Effector CD8-positive, alpha-beta T cell (primary cell): ENCODE measurements at regions not wholly inside any gene's neighbourhood (a gene's known extent, or its start where the extent isn't known, plus 50 kb on each side); places are given as distances from the start of the nearest gene placed in this dataset.

Experiments used
- DNase-seq: peaks from one replicate; lab custom pipeline; 2025; lab: John Stamatoyannopoulos, UW

DNA sequence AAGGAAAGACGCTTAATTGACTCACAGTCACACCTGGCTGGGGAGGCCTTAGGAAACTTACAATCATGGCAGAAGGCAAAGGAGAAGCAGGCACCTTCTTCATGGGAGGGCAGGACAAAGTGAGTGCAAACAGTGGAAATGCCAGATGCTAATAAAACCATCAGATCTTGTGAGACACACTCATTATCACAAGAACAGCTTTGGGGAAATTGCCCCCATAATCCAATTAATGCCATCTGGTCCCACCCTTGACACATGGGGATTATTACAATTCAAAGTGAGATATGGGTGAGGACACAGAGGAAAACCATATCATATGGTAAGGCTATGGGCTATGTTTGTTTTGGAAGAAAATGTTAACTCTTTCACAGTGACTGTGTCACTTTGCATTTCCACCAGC lies 1272.5 kb upstream of the CELF2 start:
- no peak for DNase-seq

DNA sequence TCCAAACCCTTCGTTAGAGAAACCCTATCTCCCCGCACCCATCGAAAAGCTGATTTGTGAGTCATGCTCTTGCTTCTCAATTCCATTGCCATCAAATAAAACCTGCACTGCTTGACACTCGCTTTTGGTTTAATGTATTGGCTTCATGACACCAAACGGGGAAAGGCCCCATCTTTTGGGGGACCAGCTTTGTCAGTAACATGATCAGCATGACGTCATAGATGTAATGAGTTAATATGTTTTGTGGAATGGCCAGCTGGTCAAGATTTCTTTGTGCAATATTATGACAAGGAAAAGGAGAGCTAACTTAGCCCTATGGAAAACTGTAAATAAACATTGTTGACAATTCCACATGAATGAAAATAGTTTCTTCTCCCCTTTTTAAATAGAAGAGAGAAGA lies 1260.5 kb upstream of the CELF2 start:
- DNase-seq, result no peak

DNA sequence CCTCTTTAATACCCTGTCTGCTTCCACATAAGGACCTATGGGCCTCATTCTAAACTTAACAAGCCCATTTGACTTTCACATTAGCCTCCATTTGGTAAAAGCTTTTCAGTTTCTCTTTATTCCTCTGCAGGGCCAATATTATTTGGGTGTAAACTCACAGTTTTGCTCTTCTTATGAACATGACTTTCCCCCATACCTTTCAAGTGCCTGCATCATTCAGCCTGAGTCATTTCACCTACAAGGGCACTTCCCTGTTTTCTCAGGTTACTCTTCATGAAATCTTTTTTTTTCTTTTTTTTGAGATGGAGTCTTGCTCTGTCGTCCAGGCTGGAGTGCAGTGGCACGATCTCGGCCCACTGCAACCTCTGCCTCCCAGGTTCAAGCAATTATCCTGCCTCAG lies 1258.1 kb upstream of the CELF2 start:
- no peak for DNase-seq

DNA sequence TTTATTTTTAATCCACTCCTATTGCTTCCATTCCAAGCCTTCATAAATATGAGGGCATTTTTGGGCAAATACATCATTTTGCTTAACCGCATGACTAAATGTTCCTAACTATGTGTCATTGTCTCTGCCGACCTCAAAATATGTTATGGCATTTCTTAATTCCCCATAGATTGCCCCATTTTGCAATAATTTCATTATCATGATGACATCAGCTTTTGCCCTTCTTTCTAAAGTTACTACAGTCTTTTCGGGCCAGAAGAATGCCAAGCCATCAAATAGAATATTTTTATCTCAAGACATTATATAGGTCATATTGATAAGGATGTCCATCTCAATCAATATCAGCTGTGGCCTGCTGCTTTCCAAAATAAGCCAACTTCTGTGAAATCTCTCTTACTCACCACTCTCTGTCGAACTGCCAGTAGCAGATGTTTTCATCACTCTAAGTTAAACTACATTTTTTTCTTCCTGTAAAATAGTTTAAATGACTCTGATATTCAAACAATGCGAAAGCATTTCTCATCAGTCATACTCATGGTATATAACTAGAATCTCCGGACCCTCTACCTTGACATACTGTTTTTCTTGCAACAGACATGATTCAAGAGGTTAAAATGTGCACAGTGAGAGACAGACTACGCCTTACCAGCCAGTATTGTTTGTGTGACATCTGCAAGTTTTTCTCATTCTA lies 1254.6 kb upstream of the CELF2 start:
- DNase-seq, result no peak

DNA sequence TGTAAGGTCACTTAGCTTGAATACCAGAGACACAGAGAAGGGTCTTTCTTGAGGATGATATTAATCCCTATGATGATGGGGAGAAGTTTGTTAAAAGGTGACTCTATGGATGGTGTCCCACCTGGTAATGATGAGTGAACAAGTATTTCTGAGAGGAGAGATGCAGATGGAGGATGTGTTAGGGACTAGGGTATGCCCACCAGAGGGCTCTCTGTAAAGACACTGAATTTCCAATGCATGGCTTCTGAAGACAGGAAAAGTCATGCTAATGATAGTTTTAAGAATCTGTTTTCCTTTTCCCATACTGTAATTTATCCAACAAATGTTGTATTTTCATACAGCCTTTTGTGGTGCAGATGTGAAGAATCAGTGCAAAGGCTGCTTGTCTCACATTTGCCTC lies 1250.9 kb upstream of the CELF2 start:
- no peak for DNase-seq

DNA sequence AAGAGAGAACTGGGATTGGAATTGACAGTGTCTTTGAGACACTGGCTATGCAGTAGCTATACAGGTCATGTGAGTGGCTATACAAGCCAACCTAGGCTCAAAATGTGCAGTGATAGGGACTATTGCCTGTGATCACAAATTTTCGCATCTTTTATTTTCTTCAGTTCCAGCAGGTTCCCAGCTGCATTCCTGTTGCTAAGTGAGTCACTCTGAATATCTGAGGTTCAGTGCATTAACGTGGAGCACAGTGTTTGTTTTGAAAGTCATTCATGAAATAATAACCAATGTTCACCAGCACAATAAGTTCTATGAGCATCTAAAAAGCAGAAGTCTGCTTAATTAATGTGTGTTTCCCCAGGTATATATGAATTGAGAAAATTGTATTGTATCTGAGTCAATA lies 1236.0 kb upstream of the CELF2 start:
- DNase-seq, result no peak

DNA sequence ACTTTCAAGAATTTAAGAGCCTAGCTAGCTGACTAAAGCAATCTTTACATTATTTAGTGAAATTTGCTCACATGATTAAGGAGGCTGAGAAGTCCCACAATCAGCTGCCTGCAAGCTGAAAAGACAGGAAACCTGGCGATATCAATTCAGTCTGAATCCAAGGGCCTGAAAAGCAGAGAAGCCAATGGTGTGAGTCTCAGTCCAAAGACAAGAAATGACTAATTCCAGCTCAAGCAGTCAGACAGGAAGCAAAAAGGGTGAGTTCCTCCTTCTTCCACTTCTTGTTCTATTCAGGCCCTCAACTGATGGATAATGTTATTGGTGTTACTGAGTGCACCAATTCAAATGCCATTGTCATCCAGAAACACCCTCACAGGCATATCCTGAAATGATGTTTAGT lies 1231.6 kb upstream of the CELF2 start:
- no peak for DNase-seq

DNA sequence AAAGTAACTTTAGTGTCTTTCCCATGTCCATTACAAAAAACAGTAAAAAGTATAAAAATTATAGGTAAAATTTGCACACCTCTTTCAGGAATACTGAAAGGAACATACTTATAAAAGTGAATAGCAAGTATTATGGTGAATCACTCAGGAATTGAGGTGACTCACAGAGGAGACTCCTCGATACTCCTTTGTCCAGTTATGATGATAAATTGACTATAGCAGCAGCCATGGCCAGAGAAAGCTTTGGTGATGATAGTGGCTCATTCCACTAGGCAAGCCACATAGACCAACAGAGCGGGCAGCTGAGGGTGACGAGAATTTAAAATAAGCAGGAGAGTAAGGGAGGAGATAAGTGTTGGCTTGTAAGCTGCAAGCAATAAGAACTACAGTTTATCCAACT lies 1231.1 kb upstream of the CELF2 start:
- no peak for DNase-seq

DNA sequence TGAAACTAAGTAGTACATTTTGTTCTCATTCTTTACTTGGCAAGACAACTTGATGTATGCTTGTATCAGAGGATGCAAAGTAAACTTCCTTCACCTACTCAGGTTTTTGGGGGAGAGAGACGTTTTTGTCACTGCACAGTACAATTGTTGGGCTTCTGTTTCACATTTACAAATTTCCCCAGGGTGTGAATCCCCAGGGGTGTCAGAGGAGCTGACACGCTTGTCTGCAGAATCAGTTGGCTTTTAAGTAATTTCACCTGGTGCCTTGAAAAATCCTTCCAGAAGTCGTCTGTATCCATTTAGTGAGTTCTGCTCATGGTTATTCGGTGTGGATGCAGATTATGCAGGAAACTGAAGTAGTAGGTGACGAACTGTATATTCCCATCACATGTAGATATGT lies 1227.7 kb upstream of the CELF2 start:
- no peak for DNase-seq

DNA sequence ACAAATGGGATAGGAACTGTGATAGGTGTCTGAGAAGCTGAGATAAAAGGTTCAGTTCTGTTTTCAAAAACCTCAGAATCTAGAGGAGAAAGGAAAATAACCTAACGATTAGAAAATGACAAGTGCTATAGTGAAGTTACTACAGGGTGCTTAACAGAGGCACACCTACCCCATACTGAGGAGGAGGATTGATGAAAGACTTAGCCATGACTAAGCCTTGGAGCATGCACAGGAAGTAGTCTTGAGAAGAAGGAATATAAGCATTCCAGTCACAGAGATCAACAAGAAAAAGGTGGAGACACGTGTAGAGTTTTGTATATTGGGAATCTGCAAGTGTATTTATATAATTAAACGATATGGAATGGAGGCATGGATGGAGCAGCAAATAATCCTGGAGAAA lies 1225.5 kb upstream of the CELF2 start:
- no peak for DNase-seq

DNA sequence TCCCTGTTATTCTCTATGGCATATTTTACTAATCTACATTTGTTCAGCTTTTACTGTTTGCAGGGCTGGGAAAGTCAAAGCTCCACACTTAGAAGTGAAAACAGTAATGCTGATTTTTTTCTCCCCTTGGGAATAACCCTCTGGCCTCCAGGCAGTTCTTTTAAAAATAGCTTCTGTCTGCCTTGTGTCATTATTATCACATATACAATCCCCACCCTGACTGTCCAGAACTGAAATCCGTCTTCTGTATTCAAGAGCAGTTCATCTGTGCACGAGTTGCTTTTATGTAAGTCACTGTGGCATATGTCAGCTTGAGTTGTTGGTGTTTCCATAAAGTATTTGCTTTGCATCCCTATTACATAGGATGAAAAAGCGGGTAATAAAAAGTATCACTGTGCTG lies 1221.1 kb upstream of the CELF2 start:
- DNase-seq, result no peak

DNA sequence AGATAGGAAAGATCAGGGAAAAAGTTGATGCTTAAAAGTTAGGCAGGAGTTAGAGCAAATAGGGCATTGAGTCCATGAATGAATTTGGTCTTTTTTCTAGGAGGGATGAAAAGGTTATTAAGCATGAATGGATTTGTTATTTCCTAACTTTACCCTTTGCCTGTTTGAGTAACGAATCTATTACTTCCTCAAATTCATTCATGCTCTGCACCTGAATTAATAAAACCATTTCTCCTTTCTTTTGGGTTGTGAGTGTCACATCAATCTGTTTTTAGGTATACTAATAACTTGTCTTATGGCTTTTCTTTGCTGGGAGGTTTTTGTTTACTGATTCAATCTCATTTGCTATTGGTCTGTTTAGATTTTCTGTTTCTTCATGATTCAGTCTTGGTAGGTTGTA lies 1217.7 kb upstream of the CELF2 start:
- DNase-seq, result no peak

DNA sequence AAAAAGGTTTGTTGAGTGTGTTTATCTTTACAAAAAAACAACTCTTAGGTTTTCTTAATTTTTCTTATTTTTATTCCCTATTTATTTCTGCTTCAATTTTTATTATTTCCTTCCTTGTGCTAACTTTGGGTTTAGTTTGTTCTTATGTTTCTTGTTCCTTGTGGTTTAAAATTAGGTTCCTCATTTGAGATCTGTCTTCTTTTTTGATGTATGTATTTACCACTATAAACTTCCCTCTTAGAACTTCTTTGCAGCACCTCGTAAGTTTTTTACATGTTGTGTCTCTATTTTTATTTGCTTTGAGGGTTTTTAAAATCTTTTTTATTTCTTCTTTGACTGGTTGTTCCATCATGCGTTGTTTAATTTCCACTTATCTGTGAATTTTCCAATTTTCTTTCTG lies 1217.1 kb upstream of the CELF2 start:
- DNase-seq, result no peak

DNA sequence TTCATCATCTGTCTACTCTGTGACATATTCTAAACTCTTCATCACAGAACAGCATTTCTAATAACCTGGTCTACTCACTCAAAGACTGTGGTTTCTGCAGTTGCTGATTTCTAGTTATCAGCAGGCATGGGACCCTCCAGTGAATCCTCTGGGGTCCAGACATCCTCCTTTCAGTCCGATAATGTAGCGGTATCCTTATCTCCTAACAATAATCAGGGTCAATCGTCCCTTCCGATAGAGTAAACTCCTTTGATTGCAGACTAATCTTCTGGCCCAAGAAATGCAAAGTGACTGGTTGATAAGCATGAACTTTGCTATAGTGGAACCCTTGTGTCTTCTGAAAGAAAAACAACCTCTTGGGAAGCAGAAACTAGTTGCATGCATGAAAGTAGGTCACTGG lies 1209.8 kb upstream of the CELF2 start:
- DNase-seq, result no peak

DNA sequence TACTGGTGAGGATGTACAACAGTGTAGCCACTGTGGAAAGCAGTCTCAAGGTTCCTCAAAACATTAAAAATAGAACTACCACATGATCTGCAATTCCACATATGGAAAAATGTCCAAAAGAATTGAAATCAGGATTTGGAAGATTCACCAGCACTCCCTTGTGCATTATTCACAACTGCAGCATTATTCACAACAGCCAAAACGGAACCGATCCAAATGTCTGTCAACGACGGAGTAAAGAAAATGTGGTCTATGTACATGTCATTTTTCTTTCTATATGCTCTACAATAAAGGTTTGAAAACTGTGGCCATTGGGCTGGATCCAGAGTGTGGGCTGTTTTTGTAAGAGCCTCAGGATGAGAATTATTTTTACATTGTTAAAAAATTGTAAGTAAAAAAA lies 1206.1 kb upstream of the CELF2 start:
- DNase-seq, result no peak

DNA sequence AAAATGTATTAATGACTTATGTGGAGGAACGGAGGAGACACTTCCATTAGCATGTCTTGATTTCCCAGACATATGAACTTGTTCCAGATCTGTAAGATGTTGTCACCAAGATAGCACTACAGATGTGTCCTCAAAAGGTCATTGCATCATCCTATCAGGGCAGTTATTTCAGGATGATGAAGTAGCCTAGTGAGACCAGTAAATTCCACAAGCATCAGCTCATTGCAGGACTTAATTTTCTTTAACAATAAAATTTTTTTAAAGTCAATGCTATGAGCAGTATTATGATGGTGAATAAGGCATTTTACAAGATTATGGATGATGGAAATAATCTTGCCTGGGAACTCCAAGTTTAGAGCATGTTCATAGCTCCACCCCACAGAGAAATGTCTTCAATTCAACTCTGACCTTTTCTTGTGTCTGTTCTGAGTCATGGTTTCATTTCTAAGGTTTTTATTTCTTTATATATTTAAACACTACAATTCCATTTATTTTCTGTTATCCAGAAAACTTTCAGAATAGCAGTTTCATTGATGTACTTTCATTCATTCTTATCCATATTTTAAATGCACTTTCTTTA lies 1203.3 kb upstream of the CELF2 start:
- no peak for DNase-seq

DNA sequence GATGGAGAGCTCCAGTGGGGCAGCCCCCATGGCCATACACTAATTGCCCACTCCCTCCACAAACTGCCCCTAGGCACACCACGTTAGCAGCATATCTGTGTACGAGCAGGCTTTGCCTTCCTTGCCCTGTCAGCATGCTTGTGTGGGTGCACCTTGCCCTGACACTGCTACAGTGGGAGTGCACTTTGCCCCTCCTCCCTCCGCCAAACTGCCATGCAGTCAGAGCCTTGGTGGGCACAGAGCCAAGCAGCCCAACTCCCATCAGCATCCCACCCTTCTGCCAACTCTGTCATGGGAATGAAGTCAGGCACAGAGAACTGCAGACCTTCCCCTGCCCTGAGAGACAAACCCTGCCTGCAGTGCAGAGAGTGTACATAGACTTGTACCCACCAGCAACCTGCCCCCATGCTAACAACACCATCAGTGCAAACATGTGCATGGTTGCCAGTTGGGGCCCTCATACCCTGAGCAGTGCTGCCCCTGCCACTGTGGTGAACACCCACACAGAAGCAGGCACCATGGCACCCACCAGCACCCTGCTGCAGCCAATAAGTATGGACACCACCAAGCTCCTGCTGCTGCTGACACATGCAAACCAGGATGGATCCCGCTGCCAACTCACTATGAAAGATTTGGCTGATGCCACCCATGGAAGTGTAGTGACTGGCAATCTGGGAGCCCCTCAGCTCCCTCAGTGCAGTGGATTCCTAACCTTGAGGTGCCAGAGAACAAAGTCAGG lies 1197.7 kb upstream of the CELF2 start:
- no peak for DNase-seq

DNA sequence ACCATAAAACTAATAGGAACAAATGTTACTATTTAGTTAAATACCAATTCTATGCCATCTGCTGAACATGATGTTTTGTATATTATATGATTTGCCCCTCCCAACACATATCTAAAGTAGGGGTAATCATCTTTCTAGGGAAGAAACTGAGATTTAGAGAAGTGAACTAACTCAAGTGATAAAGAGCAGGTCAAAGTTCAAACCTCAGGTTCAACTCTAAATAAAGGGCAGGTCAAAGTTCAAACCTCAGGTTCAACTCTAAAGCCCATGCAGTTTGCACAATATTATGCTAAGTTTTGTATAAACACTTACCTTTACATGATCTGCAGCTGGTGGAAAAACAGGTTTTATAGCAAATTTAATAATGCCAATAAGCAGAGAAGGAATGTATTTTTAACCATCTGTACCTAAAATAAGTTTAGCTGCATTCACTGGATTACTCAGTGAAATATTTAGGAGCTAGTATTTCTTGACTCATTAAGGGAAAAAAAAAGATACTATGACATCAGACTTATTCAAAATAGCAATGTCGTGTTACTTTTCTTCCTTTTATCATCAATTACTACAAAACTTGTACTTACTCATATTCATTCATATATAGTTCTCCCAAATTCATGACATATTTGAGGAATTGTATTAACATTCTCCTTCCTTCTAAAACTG lies 1194.3 kb upstream of the CELF2 start:
- DNase-seq, result no peak

DNA sequence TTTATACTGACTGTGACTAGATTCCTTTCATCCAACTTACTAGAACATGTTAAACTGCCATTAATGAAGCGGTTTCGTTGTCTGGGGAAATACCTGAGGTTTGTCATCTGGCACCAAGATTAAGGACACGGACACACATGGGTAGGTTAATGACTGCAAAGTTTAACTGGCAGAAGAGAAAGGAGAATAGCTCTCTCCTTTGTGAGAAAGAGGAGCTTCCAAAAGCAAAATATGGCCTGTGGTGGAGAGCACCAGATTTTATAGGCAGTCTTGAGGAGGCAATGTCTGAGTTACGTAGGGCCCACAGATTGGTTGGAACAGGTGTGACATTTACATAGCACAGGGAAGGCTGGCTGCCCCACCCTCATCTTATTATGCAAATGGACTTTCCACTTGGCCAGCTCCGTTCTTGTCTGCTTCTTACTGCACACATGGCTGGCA lies 1193.0 kb upstream of the CELF2 start:
- no peak for DNase-seq

DNA sequence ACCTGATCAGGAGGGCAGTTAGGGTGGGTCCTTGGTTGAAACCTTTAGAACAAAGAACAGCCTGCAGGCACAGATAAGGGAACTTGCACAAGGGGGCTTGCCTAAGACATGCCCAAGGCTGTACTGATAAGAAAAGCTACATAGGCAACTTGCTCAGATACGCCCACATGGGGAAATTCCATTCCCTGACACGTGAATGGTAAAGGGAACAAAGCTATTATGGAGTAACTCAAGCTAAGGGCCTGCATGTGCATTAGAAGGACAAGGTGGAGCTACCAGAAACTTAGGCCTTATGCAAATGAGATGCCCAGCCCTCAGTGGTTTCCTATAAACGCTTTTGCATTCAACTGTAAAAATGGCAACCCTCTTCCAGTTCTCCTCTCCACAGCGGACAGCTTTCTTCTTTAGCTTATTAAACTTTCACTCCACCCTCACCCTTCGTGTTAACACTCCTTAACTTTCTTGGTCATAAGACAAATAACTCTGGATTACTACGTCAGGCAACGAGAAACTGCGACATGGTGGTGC lies 1192.1 kb upstream of the CELF2 start:
- no peak for DNase-seq

DNA sequence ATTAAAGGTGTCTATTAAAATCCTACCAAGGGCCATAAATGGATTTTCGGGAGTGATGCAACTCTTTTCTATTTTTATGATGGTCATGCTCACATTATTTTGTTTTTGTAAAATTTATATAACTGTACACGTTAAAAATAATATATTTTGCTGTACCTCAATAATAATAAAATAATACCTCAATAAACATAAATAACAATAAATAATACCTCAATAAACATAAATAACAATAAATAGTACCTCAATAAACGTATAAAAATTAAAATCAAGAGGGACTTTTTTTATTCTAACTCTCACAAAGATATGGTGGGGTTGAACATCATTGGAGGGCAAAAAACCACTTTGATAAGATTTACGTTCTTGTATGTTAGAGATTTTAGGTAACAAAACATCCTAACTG lies 1189.6 kb upstream of the CELF2 start:
- DNase-seq, result no peak

DNA sequence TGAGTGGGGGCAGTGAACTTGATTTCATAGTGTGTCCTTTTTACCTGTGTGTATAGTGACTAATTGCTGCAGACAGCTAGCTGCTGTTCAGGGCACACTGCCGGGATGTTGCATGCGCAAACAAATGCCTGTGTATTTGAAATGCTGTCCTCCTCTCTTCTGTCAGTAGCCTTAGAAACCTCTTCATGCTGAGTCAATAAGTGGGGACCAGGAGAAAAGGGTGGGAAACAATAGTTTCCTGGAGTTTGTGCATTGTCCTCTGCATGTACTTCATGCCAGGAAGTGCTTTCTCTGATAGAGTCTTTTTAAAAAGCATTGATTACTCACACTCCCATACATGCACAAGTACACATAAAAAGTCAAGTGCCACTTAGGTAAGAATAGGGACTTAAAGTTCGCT lies 1183.7 kb upstream of the CELF2 start:
- DNase-seq, result no peak

DNA sequence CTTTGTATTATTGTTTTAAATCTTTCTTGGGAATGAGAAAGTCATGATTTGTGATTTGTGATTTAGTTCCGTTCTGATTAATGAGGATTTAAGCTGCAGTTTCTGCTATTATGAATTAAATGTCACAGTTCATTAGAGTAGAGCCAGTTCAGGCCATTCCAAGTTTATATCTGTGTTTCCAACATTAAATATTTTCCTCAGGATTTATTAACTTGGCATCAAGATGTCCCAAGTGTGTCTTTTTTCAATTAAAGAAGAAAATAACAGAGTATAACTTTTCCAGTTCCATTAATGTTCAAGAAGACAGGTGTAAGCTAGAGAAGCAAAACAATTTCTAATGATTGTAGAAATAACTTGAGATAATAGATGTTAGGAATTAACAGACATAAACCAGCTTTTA lies 1183.2 kb upstream of the CELF2 start:
- no peak for DNase-seq
